IMR-90 (cell line): ENCODE measurements at regions not wholly inside any gene's neighbourhood (a gene's known extent, or its start where the extent isn't known, plus 50 kb on each side); places are given as distances from the start of the nearest gene placed in this dataset.

Experiments used
- ATAC-seq: fragments of 200-7000 bp; cut with Tn5 transposase; 2 replicates; pipeline ENCODE4 v1.9.1; 2020; ENCODE audit warnings: low read depth, mild to moderate bottlenecking, moderate library complexity
- BruUV-seq: library from RNA; stranded (reverse); fragments of 400-500 nt; replicated peaks from 2 replicates; lab custom pipeline; 2021; lab: Mats Ljungman, UMichigan
- CTCF ChIA-PET: fragments of 300-600 bp; formaldehyde crosslinking; extraction: SDS; loops from one replicate; lab custom pipeline; 2021; ENCODE audit warnings: antibody characterized with exemption; lab: Yijun Ruan, JAX
- POLR2A ChIA-PET: fragments of 300-600 bp; sonication (Branson Sonifier 250); formaldehyde crosslinking; loops from one replicate; lab custom pipeline; 2022; ENCODE audit warnings: antibody characterized with exemption; ENCODE audit not compliant: unreplicated experiment; lab: Charles Lee
- DNase-seq: peaks from one replicate; pipeline ENCODE4 v3.0.0; 2013
- H2AFZ ChIP-seq: replicated peaks from 2 replicates; pipeline ENCODE3; 2013; ENCODE audit warnings: low read length, mild to moderate bottlenecking; ENCODE audit not compliant: poor library complexity
- H2AK5ac ChIP-seq: 2 replicates; pipeline ENCODE4 v1.6.1; 2013; ENCODE audit warnings: low read depth, low read length, inconsistent platforms
- H2AK9ac ChIP-seq: replicated peaks from 2 replicates; pipeline ENCODE3; 2013; ENCODE audit warnings: mild to moderate bottlenecking, low read depth, low read length, moderate library complexity; ENCODE audit not compliant: poor library complexity
- H2BK120ac ChIP-seq: 2 replicates; pipeline ENCODE4 v1.6.1; 2013; ENCODE audit warnings: low read depth, low read length, inconsistent platforms
- H2BK15ac ChIP-seq: 3 replicates; pipeline ENCODE4 v1.6.1; 2013; ENCODE audit warnings: low read depth, low read length, inconsistent platforms
- H2BK20ac ChIP-seq: 2 replicates; pipeline ENCODE4 v1.6.1; 2013; ENCODE audit warnings: low read depth, mild to moderate bottlenecking, inconsistent platforms, low read length, moderate library complexity
- H2BK5ac ChIP-seq: 2 replicates; pipeline ENCODE4 v1.6.1; 2013; ENCODE audit warnings: mild to moderate bottlenecking, low read depth, low read length, inconsistent platforms; ENCODE audit not compliant: poor library complexity, severe bottlenecking
- H3K14ac ChIP-seq: replicated peaks from 2 replicates; pipeline ENCODE4 v1.6.1; 2013; ENCODE audit warnings: low read depth, low read length, inconsistent platforms
- H3K18ac ChIP-seq: 2 replicates; pipeline ENCODE4 v1.6.1; 2013; ENCODE audit warnings: low read depth, low read length, control low read depth
- H3K23ac ChIP-seq: 2 replicates; pipeline ENCODE4 v1.6.1; 2013; ENCODE audit warnings: low read depth, low read length, inconsistent platforms
- H3K27ac ChIP-seq: 2 replicates; pipeline ENCODE4 v1.5.1; 2013; ENCODE audit warnings: mild to moderate bottlenecking, control low read depth, low read length; ENCODE audit not compliant: insufficient read depth
- H3K27me3 ChIP-seq: 2 replicates; pipeline ENCODE4 v1.6.1; 2013; ENCODE audit warnings: low read length; ENCODE audit not compliant: control insufficient read depth, insufficient read depth
- H3K36me3 ChIP-seq: 2 replicates; pipeline ENCODE4 v1.6.1; 2013; ENCODE audit warnings: low read length, mixed read lengths; ENCODE audit not compliant: control insufficient read depth, insufficient read depth
- H3K4ac ChIP-seq: 2 replicates; pipeline ENCODE4 v1.6.1; 2013; ENCODE audit warnings: low read depth, low read length, inconsistent platforms
- H3K4me1 ChIP-seq: 2 replicates; pipeline ENCODE4 v1.6.1; 2013; ENCODE audit warnings: low read length, mixed read lengths; ENCODE audit not compliant: control insufficient read depth, insufficient read depth
- H3K4me2 ChIP-seq: 2 replicates; pipeline ENCODE4 v1.6.1; 2013; ENCODE audit warnings: low read depth, mild to moderate bottlenecking, control low read depth, low read length, moderate library complexity
- H3K4me3 ChIP-seq: 2 replicates; pipeline ENCODE4 v1.5.1; 2013; ENCODE audit warnings: low read depth, mild to moderate bottlenecking, control low read depth, low read length, moderate library complexity; ENCODE audit not compliant: insufficient read depth
- H3K56ac ChIP-seq: 2 replicates; pipeline ENCODE4 v1.6.1; 2013; ENCODE audit warnings: low read length, inconsistent platforms; ENCODE audit not compliant: insufficient read depth; ENCODE audit errors: extremely low read depth
- H3K79me1 ChIP-seq, 2 experiments: 2 replicates each; pipeline ENCODE4 v1.6.1; 2013; ENCODE audit warnings: low read length in 2 of 2, inconsistent platforms in 1 of 2, low read depth in 1 of 2
- H3K9ac ChIP-seq: 2 replicates; pipeline ENCODE4 v1.6.1; 2013; ENCODE audit warnings: low read depth, low read length, control low read depth
- H3K9me1 ChIP-seq: 2 replicates; pipeline ENCODE4 v1.6.1; 2013; ENCODE audit warnings: low read length, inconsistent platforms; ENCODE audit not compliant: insufficient read depth
- H3K9me3 ChIP-seq: 2 replicates; pipeline ENCODE4 v1.6.1; 2013; ENCODE audit warnings: low read length; ENCODE audit not compliant: control insufficient read depth, insufficient read depth
- H4K20me1 ChIP-seq: 2 replicates; pipeline ENCODE4 v1.6.1; 2013; ENCODE audit warnings: low read length, inconsistent platforms; ENCODE audit not compliant: insufficient read depth
- H4K5ac ChIP-seq: 2 replicates; pipeline ENCODE4 v1.6.1; 2013; ENCODE audit warnings: mild to moderate bottlenecking, low read depth, low read length, control low read depth
- H4K8ac ChIP-seq, 2 experiments: 2 replicates each; pipeline ENCODE4 v1.6.1; 2013; ENCODE audit warnings: low read depth in 2 of 2, low read length in 2 of 2, control low read depth in 1 of 2, inconsistent platforms in 1 of 2
- H4K91ac ChIP-seq: 2 replicates; pipeline ENCODE4 v1.6.1; 2013; ENCODE audit warnings: low read depth, low read length, inconsistent platforms; ENCODE audit not compliant: insufficient read depth
- BHLHE40 ChIP-seq: fragments of 150-350 bp; IDR thresholded peaks from 2 replicates; pipeline ENCODE4 v1.6.1; 2016; ENCODE audit warnings: mild to moderate bottlenecking, low read depth, low read length
- CEBPB ChIP-seq: IDR thresholded peaks from 2 replicates; pipeline ENCODE4 v1.6.1; 2012; ENCODE audit warnings: low read depth, low read length, improper control_type of control experiment
- FOS ChIP-seq: fragments of 150-350 bp; IDR thresholded peaks from 2 replicates; pipeline ENCODE4 v1.6.1; 2016; ENCODE audit warnings: low read depth, low read length
- MAFK ChIP-seq: IDR thresholded peaks from 2 replicates; pipeline ENCODE4 v1.6.1; 2012; ENCODE audit warnings: low read depth, low read length, improper control_type of control experiment
- MAZ ChIP-seq: IDR thresholded peaks from 2 replicates; pipeline ENCODE4 v1.6.1; 2012; ENCODE audit warnings: low read depth, mild to moderate bottlenecking, low read length, improper control_type of control experiment, moderate library complexity, borderline replicate concordance
- NFE2L2 ChIP-seq: fragments of 150-350 bp; IDR thresholded peaks from 2 replicates; pipeline ENCODE4 v1.6.1; 2016; ENCODE audit warnings: low read depth, mild to moderate bottlenecking, low read length
- POLR2A ChIP-seq: IDR thresholded peaks from 2 replicates; pipeline ENCODE4 v1.6.1; 2012; ENCODE audit warnings: mild to moderate bottlenecking, low read depth, low read length
- RAD21 ChIP-seq: IDR thresholded peaks from 2 replicates; pipeline ENCODE4 v1.6.1; 2012; ENCODE audit warnings: low read length, improper control_type of control experiment
- RCOR1 ChIP-seq: IDR thresholded peaks from 2 replicates; pipeline ENCODE4 v1.6.1; 2012; ENCODE audit warnings: mild to moderate bottlenecking, low read length, improper control_type of control experiment; ENCODE audit not compliant: insufficient replicate concordance
- RFX5 ChIP-seq: IDR thresholded peaks from 2 replicates; pipeline ENCODE4 v1.8.0; 2012; ENCODE audit warnings: low read depth, mild to moderate bottlenecking, low read length, moderate library complexity
- SMC3 ChIP-seq: fragments of 150-350 bp; IDR thresholded peaks from 2 replicates; pipeline ENCODE4 v1.6.1; 2016; ENCODE audit warnings: low read depth, mild to moderate bottlenecking, antibody characterized with exemption, low read length, moderate library complexity
- USF2 ChIP-seq: fragments of 150-350 bp; IDR thresholded peaks from 2 replicates; pipeline ENCODE4 v1.6.1; 2017; ENCODE audit warnings: mild to moderate bottlenecking, antibody characterized with exemption, low read length, low read depth
- WGBS, 2 experiments: methylation state at CpG; one replicate each; pipeline versions ENCODE4 v1.1.5 to v1.1.7; 2013; ENCODE audit warnings: missing lambda C conversion rate in 2 of 2; ENCODE audit not compliant: insufficient read length in 1 of 2; ENCODE audit errors: extremely low coverage in 2 of 2; 5-methylcytosine and 5-hydroxymethylcytosine counted together
- dilution Hi-C: fragments of 300-500 bp; cut with HindIII; formaldehyde crosslinking; loops from one replicate; pipeline ENCODE4 v1.14.3; 2018; ENCODE audit warnings: low sequenced_read_pairs; ENCODE audit not compliant: unreplicated experiment
- in situ Hi-C: fragments of 300-500 bp; cut with MboI; formaldehyde crosslinking; loops from 3 replicates; pipeline ENCODE4 v1.14.3; 2019; ENCODE audit warnings: low sequenced_read_pairs, inconsistent platforms, mixed read lengths
- intact Hi-C: fragments of 100-400 bp; cut with micrococcal nuclease; formaldehyde crosslinking; loops from 2 replicates; pipeline ENCODE4 v1.10.0; 2022
- TF ChIP-seq, protein P1 (sequence below): conservative IDR thresholded peaks from 2 replicates; pipeline ENCODE4 v1.5.1; 2012; ENCODE audit warnings: mild to moderate bottlenecking, low read depth, low read length, improper control_type of control experiment

DNA sequence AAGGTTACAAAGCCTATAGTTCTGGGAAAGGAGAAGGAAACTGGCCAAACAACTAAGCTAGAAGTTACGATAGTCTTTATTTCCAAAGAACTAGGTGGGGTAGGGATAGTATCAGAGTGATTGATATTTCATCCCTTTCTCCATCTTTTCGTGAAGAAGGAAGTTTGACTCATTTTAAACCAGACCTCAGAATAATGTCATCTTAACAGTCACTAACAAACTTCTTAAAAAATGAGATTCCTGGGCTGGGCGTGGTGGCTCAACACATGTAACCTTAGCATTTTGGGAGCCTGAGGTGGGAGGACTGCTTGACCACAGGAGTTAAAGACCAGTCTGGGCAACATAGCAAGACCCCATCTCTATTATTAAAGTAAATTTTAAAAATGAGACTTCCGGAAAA is 69.4 kb downstream of the ARL4A start:
- Histone ChIP-seq H2BK5ac (peak overlapping the region; percentile 2), H3K27me3 (no peaks in the 10 kb centered on the region), H3K14ac (peak overlapping the region; percentile 43; the same call in 1 of the 2 replicates), H4K8ac (peak overlapping the region in 1 of 2 experiments; percentile 24; a peak in 2 of 4 replicates), H2BK15ac (peak overlapping the region; percentile 94; the same call in 1 of the 3 replicates), H4K20me1 (no peaks in the 10 kb centered on the region), H2BK120ac (peak overlapping the region; percentile 59), H3K27ac (0 out of 2 replicates have a peak overlapping the region, but pooled peaks have one; percentile 20), H2AK9ac (no peak overlapping the region), H3K23ac (no peak overlapping the region), H3K4ac (peak overlapping the region; percentile 46; the same call in 1 of the 2 replicates), H3K4me3 (no peak overlapping the region), H3K9me3 (no peaks in the 10 kb centered on the region), H4K91ac (peak overlapping the region; percentile 32; the same call in 1 of the 2 replicates), H3K9ac (no peak overlapping the region), H3K36me3 (no peaks in the 10 kb centered on the region), H3K4me1 (peaks cover 8% of the 10 kb centered on the region), H3K9me1 (peaks cover 2% of the 10 kb centered on the region; the same call in 1 of the 2 replicates), H3K79me1 (no peaks in the 10 kb centered on the region), H2BK20ac (peak overlapping the region; percentile 43; the same call in 1 of the 2 replicates), H3K4me2 (no peak overlapping the region), H3K18ac (peak overlapping the region; percentile 35; the same call in 1 of the 2 replicates), H4K5ac (peak overlapping the region; percentile 85), H3K56ac (no peak overlapping the region), H2AFZ (no peak overlapping the region), H2AK5ac (no peak overlapping the region; the same call in 1 of the 2 replicates)
- CTCF ChIA-PET, result interaction anchor here (1.5 kb wide), 1 partner anchor 70 kb away, joined by 4 read pairs; no protein-coding TSS in a partner anchor
- dilution Hi-C loops (no loop called here), intact Hi-C loops (loop anchor here (5.0 kb wide), 1 partner anchor 70 kb away; the partner anchor contains the start of gene ARL4A), in situ Hi-C loops (no loop called here)
- DNase-seq (no peak), ATAC-seq (no peak)
- WGBS, 2 experiments, result no CpG with 5 or more reads among the region's 4 CpGs
- POLR2A ChIA-PET, result no interaction called here
- no TSS peak for BruUV-seq
- TF ChIP-seq, protein P1, sequence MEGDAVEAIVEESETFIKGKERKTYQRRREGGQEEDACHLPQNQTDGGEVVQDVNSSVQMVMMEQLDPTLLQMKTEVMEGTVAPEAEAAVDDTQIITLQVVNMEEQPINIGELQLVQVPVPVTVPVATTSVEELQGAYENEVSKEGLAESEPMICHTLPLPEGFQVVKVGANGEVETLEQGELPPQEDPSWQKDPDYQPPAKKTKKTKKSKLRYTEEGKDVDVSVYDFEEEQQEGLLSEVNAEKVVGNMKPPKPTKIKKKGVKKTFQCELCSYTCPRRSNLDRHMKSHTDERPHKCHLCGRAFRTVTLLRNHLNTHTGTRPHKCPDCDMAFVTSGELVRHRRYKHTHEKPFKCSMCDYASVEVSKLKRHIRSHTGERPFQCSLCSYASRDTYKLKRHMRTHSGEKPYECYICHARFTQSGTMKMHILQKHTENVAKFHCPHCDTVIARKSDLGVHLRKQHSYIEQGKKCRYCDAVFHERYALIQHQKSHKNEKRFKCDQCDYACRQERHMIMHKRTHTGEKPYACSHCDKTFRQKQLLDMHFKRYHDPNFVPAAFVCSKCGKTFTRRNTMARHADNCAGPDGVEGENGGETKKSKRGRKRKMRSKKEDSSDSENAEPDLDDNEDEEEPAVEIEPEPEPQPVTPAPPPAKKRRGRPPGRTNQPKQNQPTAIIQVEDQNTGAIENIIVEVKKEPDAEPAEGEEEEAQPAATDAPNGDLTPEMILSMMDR, result no peak
- TF ChIP-seq FOS (no peak), MAZ (no peak), MAFK (no peak), BHLHE40 (no peak), RCOR1 (no peak), CEBPB (no peak), RAD21 (no peak), RFX5 (no peak), USF2 (no peak), SMC3 (no peak), POLR2A (no peak), NFE2L2 (no peak)
